SK-N-MC (cell line): ENCODE measurements at regions not wholly inside any gene's neighbourhood (a gene's known extent, or its start where the extent isn't known, plus 50 kb on each side); places are given as distances from the start of the nearest gene placed in this dataset.

Experiments used
- DNase-seq: peaks from one replicate; pipeline ENCODE4 v3.0.0-alpha.2; 2011; ENCODE audit warnings: low read depth, low spot score
- H3K27ac ChIP-seq: fragments of 200-600 bp; sonication (generic); 2 replicates; pipeline ENCODE4 v1.5.1; 2016; ENCODE audit warnings: mixed run types
- H3K36me3 ChIP-seq: fragments of 200-600 bp; sonication (generic); 2 replicates; pipeline ENCODE4 v1.6.1; 2017; ENCODE audit warnings: antibody characterized with exemption, low read length, mixed read lengths; ENCODE audit not compliant: insufficient read depth
- H3K4me3 ChIP-seq: fragments of 200-600 bp; sonication (generic); 2 replicates; pipeline ENCODE4 v1.5.1; 2016
- H3K9ac ChIP-seq: fragments of 200-600 bp; sonication (generic); 2 replicates; pipeline ENCODE4 v1.8.0; 2017; ENCODE audit warnings: mixed run types, mixed read lengths; ENCODE audit not compliant: insufficient read length
- H3K9me3 ChIP-seq: fragments of 200-600 bp; sonication (generic); 2 replicates; pipeline ENCODE4 v1.6.1; 2017; ENCODE audit warnings: low read depth, mild to moderate bottlenecking, antibody characterized with exemption, low read length, moderate library complexity, mixed read lengths
- EZH2 ChIP-seq: fragments of 200-600 bp; sonication (generic); IDR thresholded peaks from one replicate; pipeline ENCODE4 v1.6.1; 2017; ENCODE audit warnings: antibody characterized with exemption
- FOXP2 ChIP-seq: optimal IDR thresholded peaks from 2 replicates; pipeline ENCODE3; 2011; ENCODE audit warnings: mild to moderate bottlenecking, moderate library complexity; ENCODE audit not compliant: insufficient read depth; ENCODE audit errors: extremely low read length, control extremely low read depth
- POLR2AphosphoS5 ChIP-seq: IDR thresholded peaks from 2 replicates; pipeline ENCODE4 v1.6.1; 2012; ENCODE audit warnings: mild to moderate bottlenecking, low read depth, low read length, borderline replicate concordance

DNA sequence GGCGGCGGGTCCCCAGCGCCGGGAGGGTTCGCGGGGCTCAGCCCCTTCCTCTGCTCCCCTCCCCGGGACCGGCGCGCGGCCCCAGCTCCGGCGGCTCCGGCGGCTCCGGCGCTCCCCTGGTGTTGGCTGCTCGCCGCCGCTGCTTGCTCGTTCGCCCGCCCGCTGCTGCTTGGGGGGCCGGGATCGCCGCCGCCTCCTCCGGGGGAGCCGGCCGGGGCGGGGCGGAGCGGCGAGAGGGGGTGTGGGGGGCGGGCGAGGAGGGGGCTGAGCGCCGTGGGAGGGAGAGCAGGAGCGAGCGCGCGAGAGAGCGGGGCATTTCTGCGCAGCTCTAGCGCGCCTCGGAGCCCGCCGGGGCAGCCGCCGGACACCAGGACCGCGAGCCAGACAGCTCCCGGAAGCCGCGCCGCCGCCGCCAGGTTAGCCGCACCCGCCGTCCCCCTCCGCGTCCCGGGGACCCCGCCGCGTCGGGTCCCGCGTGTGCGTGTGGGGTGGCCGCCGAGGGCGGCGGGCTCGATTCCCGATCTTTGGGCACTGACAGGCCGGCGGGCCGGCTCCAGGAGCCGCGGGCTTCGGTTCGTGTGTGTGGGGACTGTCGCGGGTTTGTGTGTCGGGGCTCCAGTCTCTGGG, 62.0 kb upstream of the EPB41L1 start:
- no peak for TF ChIP-seq FOXP2
- TF ChIP-seq POLR2AphosphoS5, result no peak
- no peak for TF ChIP-seq EZH2
- Histone ChIP-seq H3K4me3 (peak overlapping the region; percentile 77), H3K27ac (no peak overlapping the region), H3K9me3 (no peaks in the 10 kb centered on the region), H3K9ac (no peak overlapping the region), H3K36me3 (no peaks in the 10 kb centered on the region)
- no peak for DNase-seq

GRCh38 chr20:36093025-36093803, 61.3 kb upstream of the EPB41L1 start:
- H3K27ac ChIP-seq, result no peak overlapping the region

DNA sequence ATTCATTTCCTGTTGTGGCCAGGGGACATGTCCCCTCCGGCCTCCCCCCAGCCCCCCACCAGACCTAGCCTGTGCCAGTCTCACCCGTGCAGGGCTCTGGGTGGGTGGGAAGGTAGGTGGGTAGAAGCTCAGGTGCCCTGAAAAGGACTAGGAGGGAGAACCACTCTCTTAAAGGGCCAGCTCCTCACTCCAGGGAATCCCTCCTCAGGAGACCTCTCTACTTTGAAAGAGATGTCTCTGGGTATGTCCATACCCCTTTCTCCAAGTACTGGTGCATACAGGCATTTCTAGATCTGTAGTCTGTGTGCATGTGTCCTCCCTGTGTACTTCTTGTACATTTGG, 60.8 kb upstream of the EPB41L1 start:
- Histone ChIP-seq H3K9ac (no peak overlapping the region), H3K9me3 (no peaks in the 10 kb centered on the region), H3K4me3 (peak overlapping the region; percentile 77), H3K36me3 (no peaks in the 10 kb centered on the region), H3K27ac (no peak overlapping the region)
- DNase-seq, result no peak
- TF ChIP-seq POLR2AphosphoS5 (no peak), FOXP2 (no peak), EZH2 (no peak)

More at GRCh38 chr20:36093025-36093803, 61.3 kb upstream of the EPB41L1 start:
- Histone ChIP-seq H3K36me3 (no peaks in the 10 kb centered on the region), H3K9ac (no peak overlapping the region), H3K9me3 (no peaks in the 10 kb centered on the region), H3K4me3 (peak overlapping the region; percentile 77)
- TF ChIP-seq POLR2AphosphoS5 (no peak), FOXP2 (no peak), EZH2 (no peak)
- DNase-seq, result no peak

DNA sequence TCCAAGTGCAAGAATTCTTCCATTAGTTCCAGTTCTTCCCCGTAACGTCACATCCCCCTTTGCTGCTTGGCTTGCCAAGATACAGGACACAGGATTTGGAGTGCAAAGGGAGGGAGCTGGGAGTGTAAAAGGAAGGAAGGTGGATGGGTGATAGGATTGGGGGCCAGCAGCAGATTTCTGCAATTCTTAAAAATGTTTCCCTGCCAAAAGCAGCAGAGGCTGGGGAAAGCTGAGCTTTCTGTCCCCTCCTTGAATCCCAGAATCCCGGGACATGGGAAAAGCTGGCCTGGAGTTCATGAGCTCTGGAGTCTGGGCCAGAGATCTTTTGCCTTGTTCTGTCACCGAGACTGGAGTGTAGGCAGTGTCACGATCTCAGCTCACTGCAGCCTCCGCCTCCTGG, 60.0 kb upstream of the EPB41L1 start:
- TF ChIP-seq EZH2 (no peak), FOXP2 (no peak), POLR2AphosphoS5 (no peak)
- no peaks in the 10 kb centered on the region for H3K36me3 ChIP-seq
- H3K27ac ChIP-seq, result no peak overlapping the region
- H3K9me3 ChIP-seq, result no peaks in the 10 kb centered on the region
- no peak for DNase-seq
- H3K4me3 ChIP-seq, result no peak overlapping the region
- H3K9ac ChIP-seq, result no peak overlapping the region

DNA sequence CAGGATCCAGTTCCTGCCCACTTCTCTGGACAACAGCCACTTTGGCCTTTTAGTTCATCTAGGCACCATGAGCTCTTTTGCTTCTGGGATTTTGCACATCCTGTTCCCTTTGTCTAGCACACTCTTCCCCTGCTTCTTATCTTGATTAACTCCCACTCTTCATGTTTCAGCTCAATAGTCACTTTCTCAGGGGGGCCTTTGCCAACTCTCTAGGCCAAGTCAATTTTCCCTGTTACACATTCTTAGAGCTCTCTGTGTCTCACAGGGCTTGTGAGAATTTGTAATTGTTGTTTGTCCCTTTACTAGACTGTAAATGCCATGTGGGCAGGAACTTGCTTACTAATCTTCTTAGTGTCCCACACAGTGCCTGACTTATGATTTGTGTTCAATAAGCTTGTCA, 58.1 kb upstream of the EPB41L1 start:
- no peaks in the 10 kb centered on the region for H3K9me3 ChIP-seq
- no peak for TF ChIP-seq EZH2
- TF ChIP-seq FOXP2, result no peak
- TF ChIP-seq POLR2AphosphoS5, result no peak
- H3K4me3 ChIP-seq, result no peak overlapping the region
- DNase-seq, result no peak
- no peak overlapping the region for H3K9ac ChIP-seq
- H3K36me3 ChIP-seq, result no peaks in the 10 kb centered on the region
- H3K27ac ChIP-seq, result no peak overlapping the region

GRCh38 chr20:36097337-36098151, 57.0 kb upstream of the EPB41L1 start:
- no peak for DNase-seq
- no peaks in the 10 kb centered on the region for H3K9me3 ChIP-seq
- TF ChIP-seq EZH2 (no peak), POLR2AphosphoS5 (no peak), FOXP2 (no peak)
- H3K9ac ChIP-seq, result no peak overlapping the region
- H3K4me3 ChIP-seq, result no peak overlapping the region
- no peaks in the 10 kb centered on the region for H3K36me3 ChIP-seq
- no peak overlapping the region for H3K27ac ChIP-seq

GRCh38 chr20:36098364-36098763, 56.2 kb upstream of the EPB41L1 start:
- Histone ChIP-seq H3K4me3 (no peak overlapping the region), H3K9ac (no peak overlapping the region), H3K36me3 (no peaks in the 10 kb centered on the region), H3K9me3 (no peaks in the 10 kb centered on the region), H3K27ac (no peak overlapping the region)
- no peak for DNase-seq
- no peak for TF ChIP-seq FOXP2
- TF ChIP-seq EZH2, result no peak
- TF ChIP-seq POLR2AphosphoS5, result no peak

GRCh38 chr20:36099106-36099505, 55.4 kb upstream of the EPB41L1 start:
- no peaks in the 10 kb centered on the region for H3K36me3 ChIP-seq
- H3K9me3 ChIP-seq, result no peaks in the 10 kb centered on the region
- no peak for TF ChIP-seq EZH2
- no peak for TF ChIP-seq FOXP2
- no peak for TF ChIP-seq POLR2AphosphoS5
- no peak overlapping the region for H3K9ac ChIP-seq
- no peak for DNase-seq
- H3K27ac ChIP-seq, result no peak overlapping the region
- H3K4me3 ChIP-seq, result no peak overlapping the region

- no peak for TF ChIP-seq POLR2AphosphoS5
- no peak for TF ChIP-seq FOXP2
- Histone ChIP-seq H3K36me3 (no peaks in the 10 kb centered on the region), H3K9ac (no peak overlapping the region), H3K9me3 (no peaks in the 10 kb centered on the region), H3K27ac (no peak overlapping the region), H3K4me3 (no peak overlapping the region)
- DNase-seq, result no peak
These were observed 53.3 kb upstream of the EPB41L1 start for GRCh38 chr20:36101192-36101591.
